HG03558 (cell line): ENCODE measurements at regions not wholly inside any gene's neighbourhood (a gene's known extent, or its start where the extent isn't known, plus 50 kb on each side); places are given as distances from the start of the nearest gene placed in this dataset.

Source experiments
- ATAC-seq: cut with Tn5 transposase; IDR thresholded peaks from one replicate; pipeline ENCODE4 v1.9.1; 2021; ENCODE audit warnings: moderate number of reproducible peaks; ENCODE audit not compliant: unreplicated experiment; ENCODE audit errors: extremely low read depth

- ATAC-seq = no peak
Measured at GRCh38 chr2:83742117-83742782, 716.8 kb downstream of the SUCLG1 start.

DNA sequence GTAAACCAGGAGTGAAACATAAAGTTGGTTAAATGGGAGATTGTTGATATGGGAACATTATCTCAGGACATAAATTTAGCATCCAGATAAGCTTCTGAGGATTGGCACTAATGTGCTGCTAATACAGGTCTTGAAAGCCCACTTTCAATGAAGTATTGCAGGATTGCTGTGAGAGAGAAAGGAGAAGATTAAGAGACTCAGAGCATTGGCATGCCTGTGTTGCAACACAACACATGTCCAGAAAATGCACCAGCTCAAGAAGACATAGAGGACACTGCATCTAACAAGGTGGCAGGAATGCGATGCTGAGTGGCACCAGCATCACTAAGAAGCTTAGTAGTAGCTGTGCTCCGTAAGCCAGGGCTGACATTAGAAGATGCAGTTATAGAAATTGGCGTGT lies 728.9 kb downstream of the SUCLG1 start:
- ATAC-seq = no peak

GRCh38 chr2:83725735-83726134 lies 733.3 kb downstream of the SUCLG1 start:
- ATAC-seq = no peak

DNA sequence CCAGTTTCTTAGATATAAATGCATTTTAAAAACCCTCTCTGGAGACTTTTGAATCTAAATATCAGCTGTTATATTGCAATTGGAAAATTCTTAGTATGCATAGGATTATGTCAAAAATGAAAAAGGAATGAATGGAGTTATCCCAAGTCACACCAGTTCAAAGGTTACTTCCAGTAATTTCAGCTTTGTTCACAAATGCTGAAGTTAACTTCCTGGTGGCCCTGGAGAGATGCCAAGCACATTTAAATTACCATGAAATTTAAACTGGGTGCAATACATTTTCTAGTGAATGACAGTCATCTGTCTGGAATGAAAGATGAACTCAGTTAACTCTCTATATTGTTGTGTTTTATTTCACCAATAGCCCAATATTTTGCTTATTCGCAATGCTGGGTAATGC lies 753.9 kb downstream of the SUCLG1 start:
- ATAC-seq = no peak

- ATAC-seq = no peak
Measured at GRCh38 chr2:83703598-83703997, 755.5 kb downstream of the SUCLG1 start.

DNA sequence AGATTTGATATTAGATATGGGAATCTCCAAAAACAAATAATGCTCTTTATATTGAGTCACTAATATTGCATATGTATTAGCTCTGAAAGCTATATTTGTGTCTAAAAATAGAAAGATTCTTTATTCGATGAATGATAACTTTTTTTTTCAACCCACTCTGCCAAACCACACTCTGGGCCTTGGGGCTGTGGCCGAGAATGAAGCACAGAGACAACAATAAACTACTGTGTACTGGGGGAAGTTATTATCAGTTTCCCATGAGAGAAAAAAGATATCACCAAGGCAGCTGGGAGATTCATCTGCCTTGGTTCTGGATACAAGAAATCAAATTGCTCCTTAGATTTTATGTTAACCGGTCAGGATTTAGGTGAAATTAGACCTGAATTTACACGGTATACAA lies 762.2 kb downstream of the SUCLG1 start:
- ATAC-seq = no peak

DNA sequence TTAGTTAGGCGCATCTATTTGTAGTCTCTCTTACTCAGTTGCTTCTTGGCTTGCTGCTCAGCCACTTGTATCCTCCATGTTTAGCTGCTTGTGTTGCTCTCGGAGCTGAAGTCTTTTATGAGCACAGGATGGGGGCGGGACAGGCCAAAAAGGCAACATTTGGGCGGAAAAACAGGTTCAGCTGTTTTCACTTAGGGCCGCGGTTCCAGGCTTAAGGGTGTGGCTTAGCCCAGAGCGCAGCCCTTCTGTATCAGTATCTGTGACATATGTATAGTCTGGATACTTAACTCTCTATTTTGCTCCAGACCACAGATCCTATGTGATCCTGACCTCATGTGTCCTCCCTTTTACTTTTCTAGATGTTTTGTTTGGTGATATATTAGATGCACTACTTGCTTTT lies 763.5 kb downstream of the SUCLG1 start:
- ATAC-seq = no peak

GRCh38 chr2:83695037-83695436 lies 764.0 kb downstream of the SUCLG1 start:
- ATAC-seq = no peak

- no peak for ATAC-seq
Measured at GRCh38 chr2:83689402-83689801, 769.7 kb downstream of the SUCLG1 start.

- no peak for ATAC-seq
Measured at GRCh38 chr2:83686863-83687262, 772.2 kb downstream of the SUCLG1 start.

GRCh38 chr2:83674050-83674449 lies 785.0 kb downstream of the SUCLG1 start:
- no peak for ATAC-seq

DNA sequence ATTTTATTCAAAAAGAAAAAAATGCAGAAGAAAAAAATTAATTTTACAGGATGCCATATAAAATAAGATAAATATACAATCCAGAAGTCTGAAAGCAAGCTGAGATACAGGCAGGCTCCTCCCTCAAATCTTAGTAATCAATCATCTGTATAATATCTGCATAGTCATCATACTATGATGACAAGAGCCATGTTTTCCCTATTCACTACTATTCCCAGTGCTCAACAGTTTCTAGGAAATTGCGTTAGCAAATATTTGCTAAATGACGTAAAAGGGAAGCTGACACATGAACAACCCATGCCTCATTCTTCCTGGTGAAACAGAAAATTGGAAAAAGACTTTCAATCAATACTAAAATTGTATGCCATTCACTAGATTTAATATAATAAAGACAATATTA lies 793.2 kb downstream of the SUCLG1 start:
- no peak for ATAC-seq

DNA sequence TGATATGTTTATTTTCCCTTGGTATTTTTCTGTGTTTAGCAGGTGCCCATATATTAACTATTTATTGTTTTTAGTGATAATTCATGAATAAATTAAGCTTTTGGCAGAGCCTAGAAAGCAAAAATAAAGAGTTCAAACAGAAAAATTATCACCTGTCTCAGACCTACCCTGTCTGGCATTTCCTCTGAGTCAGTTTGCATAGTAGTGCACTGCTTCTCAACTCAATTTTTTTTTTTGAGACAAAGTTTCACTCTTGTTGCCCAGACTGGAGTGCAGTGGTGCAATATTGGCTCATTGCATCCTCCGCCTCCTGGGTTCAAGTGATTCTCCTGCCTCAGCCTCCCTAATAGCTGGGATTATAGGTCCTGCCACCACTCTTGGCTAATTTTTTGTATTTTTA lies 793.9 kb downstream of the SUCLG1 start:
- no peak for ATAC-seq

- ATAC-seq = no peak
Measured at GRCh38 chr2:83661711-83662110, 797.4 kb downstream of the SUCLG1 start.

GRCh38 chr2:83654091-83654611 lies 804.9 kb downstream of the SUCLG1 start:
- no peak for ATAC-seq

GRCh38 chr2:83650898-83651297 lies 808.2 kb downstream of the SUCLG1 start:
- ATAC-seq = no peak

DNA sequence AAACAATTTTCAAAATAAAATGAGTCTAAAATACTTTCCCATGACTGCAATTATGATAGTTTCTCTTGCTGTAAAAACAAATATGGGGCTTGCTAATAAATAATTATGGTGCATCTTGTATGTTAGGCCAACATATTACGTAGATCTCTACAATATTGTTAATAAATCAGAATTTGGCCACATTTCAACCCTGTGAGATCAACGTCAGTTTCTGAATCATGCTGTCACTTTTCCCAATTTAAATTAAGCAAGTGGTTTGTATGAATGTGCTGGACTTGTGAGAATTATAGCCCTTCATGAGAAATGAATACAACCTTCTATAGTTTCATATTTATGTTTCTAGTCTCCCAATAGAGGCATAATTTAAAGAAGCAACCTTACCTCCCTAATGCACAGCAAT lies 808.9 kb downstream of the SUCLG1 start:
- no peak for ATAC-seq

DNA sequence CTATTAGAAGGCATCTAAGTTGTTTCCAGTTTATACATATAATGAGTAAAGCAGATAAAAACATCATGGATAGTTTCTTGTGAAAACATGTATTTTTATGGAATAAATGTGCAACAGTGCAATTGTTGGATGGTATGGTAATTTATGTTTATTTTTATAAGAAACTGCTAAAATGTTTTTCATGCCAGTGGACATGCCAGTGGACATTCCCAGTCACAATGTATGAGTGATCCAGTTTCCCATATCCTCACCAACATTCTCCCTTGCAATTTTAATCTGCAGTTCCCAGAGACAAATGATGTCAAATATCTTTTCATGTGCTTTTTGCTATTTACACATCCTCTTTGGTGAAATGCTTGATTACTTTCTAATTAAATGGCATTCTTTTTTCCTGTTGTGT lies 818.6 kb downstream of the SUCLG1 start:
- no peak for ATAC-seq

- no peak for ATAC-seq
Measured at GRCh38 chr2:83633423-83633822, 825.7 kb downstream of the SUCLG1 start.

GRCh38 chr2:83630351-83630750 lies 828.7 kb downstream of the SUCLG1 start:
- no peak for ATAC-seq

GRCh38 chr2:83615511-83615910 lies 843.6 kb downstream of the SUCLG1 start:
- no peak for ATAC-seq

DNA sequence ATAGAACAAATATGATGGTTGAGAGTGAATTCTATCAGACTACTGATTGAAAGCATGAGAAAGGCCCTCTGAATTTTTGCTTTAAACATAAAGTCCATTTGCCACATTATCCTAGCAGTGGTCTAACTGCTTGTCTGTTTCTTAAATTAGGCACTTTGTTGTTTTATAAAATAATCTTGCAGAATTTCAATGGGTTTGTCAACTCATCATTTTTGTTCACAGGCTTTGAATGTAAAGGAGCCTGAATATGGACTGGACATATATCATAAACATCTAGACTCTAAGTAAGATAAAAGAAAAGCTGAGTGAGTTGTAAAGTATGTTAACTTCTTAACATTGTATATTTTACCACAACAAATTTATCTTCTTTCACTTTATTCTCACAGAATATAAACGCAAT lies 845.9 kb downstream of the SUCLG1 start:
- no peak for ATAC-seq
